Panc1 (cell line): ENCODE measurements at regions not wholly inside any gene's neighbourhood (a gene's known extent, or its start where the extent isn't known, plus 50 kb on each side); places are given as distances from the start of the nearest gene placed in this dataset.

Experiments used
- POLR2AphosphoS5 ChIP-seq: IDR thresholded peaks from 2 replicates; pipeline ENCODE4 v1.6.1; 2012; ENCODE audit warnings: mild to moderate bottlenecking, low read depth, low read length, moderate library complexity
- SIN3A ChIP-seq: IDR thresholded peaks from 2 replicates; pipeline ENCODE4 v1.6.1; 2012; ENCODE audit warnings: low read depth, mild to moderate bottlenecking, low read length, moderate library complexity, borderline replicate concordance; ENCODE audit not compliant: insufficient read depth
- TF ChIP-seq, protein P1 (sequence below), 2 experiments: IDR thresholded peaks; 2 replicates each; pipeline ENCODE4 v1.6.1; 2011 to 2012; ENCODE audit warnings: low read depth in 2 of 2, control low read depth in 1 of 2, low read length in 1 of 2, mild to moderate bottlenecking in 1 of 2, moderate library complexity in 1 of 2; ENCODE audit not compliant: insufficient read depth in 1 of 2

DNA sequence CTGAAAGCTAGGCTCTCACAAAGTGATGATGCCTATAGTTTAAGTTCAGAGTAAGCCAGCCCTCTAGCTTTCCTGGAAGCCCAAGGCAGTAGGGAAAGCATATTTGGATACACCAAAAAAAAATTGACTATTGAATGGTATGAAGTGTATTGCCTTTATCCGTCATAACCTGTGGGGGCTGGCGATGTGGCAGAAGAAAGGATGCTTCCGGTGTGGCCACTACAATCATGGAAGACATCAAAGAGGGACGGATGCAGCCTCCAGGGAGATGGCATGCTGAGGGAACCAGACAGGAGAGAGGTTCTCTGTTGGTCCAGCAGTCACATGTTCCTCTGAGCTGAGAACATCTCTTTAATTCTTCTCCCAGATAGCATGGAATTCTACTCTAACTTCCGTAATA lies 170.3 kb downstream of the TMEM18 start:
- TF ChIP-seq SIN3A (no peak), POLR2AphosphoS5 (no peak)
- TF ChIP-seq, protein P1, sequence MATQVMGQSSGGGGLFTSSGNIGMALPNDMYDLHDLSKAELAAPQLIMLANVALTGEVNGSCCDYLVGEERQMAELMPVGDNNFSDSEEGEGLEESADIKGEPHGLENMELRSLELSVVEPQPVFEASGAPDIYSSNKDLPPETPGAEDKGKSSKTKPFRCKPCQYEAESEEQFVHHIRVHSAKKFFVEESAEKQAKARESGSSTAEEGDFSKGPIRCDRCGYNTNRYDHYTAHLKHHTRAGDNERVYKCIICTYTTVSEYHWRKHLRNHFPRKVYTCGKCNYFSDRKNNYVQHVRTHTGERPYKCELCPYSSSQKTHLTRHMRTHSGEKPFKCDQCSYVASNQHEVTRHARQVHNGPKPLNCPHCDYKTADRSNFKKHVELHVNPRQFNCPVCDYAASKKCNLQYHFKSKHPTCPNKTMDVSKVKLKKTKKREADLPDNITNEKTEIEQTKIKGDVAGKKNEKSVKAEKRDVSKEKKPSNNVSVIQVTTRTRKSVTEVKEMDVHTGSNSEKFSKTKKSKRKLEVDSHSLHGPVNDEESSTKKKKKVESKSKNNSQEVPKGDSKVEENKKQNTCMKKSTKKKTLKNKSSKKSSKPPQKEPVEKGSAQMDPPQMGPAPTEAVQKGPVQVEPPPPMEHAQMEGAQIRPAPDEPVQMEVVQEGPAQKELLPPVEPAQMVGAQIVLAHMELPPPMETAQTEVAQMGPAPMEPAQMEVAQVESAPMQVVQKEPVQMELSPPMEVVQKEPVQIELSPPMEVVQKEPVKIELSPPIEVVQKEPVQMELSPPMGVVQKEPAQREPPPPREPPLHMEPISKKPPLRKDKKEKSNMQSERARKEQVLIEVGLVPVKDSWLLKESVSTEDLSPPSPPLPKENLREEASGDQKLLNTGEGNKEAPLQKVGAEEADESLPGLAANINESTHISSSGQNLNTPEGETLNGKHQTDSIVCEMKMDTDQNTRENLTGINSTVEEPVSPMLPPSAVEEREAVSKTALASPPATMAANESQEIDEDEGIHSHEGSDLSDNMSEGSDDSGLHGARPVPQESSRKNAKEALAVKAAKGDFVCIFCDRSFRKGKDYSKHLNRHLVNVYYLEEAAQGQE (IDR thresholded peaks at IDR 0.05; ENCODE audit: insufficient read depth in 1 of 2, low read depth in 2 of 2, low read length in 1 of 2) = no peak
